Large intestine (tissue), 3 donors: ENCODE measurements at regions not wholly inside any gene's neighbourhood (a gene's known extent, or its start where the extent isn't known, plus 50 kb on each side); places are given as distances from the start of the nearest gene placed in this dataset.

Experiments used
- DNase-seq, 2 donors: peaks; one replicate each; pipeline versions ENCODE4 v3.0.0 to v3.0.0-alpha.2; 2013
- H3K27ac ChIP-seq: one replicate; pipeline ENCODE4 v1.5.1; 2013; ENCODE audit warnings: low read length
- H3K27me3 ChIP-seq: 2 replicates; pipeline ENCODE4 v1.6.1; 2013; ENCODE audit warnings: low read length; ENCODE audit not compliant: control insufficient read depth, insufficient read depth
- H3K36me3 ChIP-seq: 2 replicates; pipeline ENCODE4 v1.6.1; 2013; ENCODE audit warnings: low read length; ENCODE audit not compliant: control insufficient read depth, insufficient read depth
- H3K4me1 ChIP-seq: one replicate; pipeline ENCODE4 v1.6.1; 2013; ENCODE audit warnings: low read length; ENCODE audit not compliant: control insufficient read depth, insufficient read depth
- H3K4me3 ChIP-seq: one replicate; pipeline ENCODE4 v1.5.1; 2013; ENCODE audit warnings: low read length
- H3K9me3 ChIP-seq: one replicate; pipeline ENCODE4 v1.6.1; 2013; ENCODE audit warnings: mild to moderate bottlenecking, low read depth, low read length, moderate library complexity; ENCODE audit not compliant: control insufficient read depth
- WGBS: methylation state at CpG from one replicate; pipeline ENCODE4 v1.1.5; 2013; ENCODE audit warnings: low lambda C conversion rate; ENCODE audit not compliant: insufficient coverage; 5-methylcytosine and 5-hydroxymethylcytosine counted together

- 93% methylated on average over 3 of the region's 11 CpGs for WGBS
- H3K4me3 ChIP-seq: no peak overlapping the region
- DNase-seq: no peak
- H3K4me1 ChIP-seq: no peaks in the 10 kb centered on the region
- peaks cover 13% of the 10 kb centered on the region for H3K9me3 ChIP-seq
- H3K27me3 ChIP-seq: peaks cover 3% of the 10 kb centered on the region
- H3K36me3 ChIP-seq: no peaks in the 10 kb centered on the region
- no peak overlapping the region for H3K27ac ChIP-seq
These were observed 118.5 kb upstream of the SALL3 start for GRCh38 chr18:78861116-78861515.

- peaks cover 10% of the 10 kb centered on the region for H3K9me3 ChIP-seq
- no peaks in the 10 kb centered on the region for H3K36me3 ChIP-seq
- H3K4me1 ChIP-seq: no peaks in the 10 kb centered on the region
- WGBS: no CpG with 5 or more reads among the region's 7 CpGs
- no peak overlapping the region for H3K27ac ChIP-seq
- H3K4me3 ChIP-seq: no peak overlapping the region
- no peak for DNase-seq
- H3K27me3 ChIP-seq: peaks cover 5% of the 10 kb centered on the region
These were observed 117.9 kb upstream of the SALL3 start for GRCh38 chr18:78861706-78862105.

GRCh38 chr18:78862395-78862794 lies 117.2 kb upstream of the SALL3 start:
- no peak for DNase-seq
- Histone ChIP-seq H3K36me3 (no peaks in the 10 kb centered on the region), H3K27me3 (peaks cover 7% of the 10 kb centered on the region), H3K4me1 (no peaks in the 10 kb centered on the region), H3K4me3 (no peak overlapping the region), H3K27ac (no peak overlapping the region), H3K9me3 (peaks cover 5% of the 10 kb centered on the region)
- 100% methylated on average over 1 of the region's 9 CpGs for WGBS

GRCh38 chr18:78865056-78865598 lies 114.5 kb upstream of the SALL3 start:
- no peak for DNase-seq
- Histone ChIP-seq H3K9me3 (no peaks in the 10 kb centered on the region), H3K36me3 (no peaks in the 10 kb centered on the region), H3K27ac (no peak overlapping the region), H3K27me3 (peaks cover 18% of the 10 kb centered on the region), H3K4me3 (no peak overlapping the region), H3K4me1 (no peaks in the 10 kb centered on the region)
- 83% methylated on average over 2 of the region's 5 CpGs for WGBS

GRCh38 chr18:78865771-78866310 lies 113.8 kb upstream of the SALL3 start:
- Histone ChIP-seq H3K9me3 (no peaks in the 10 kb centered on the region), H3K4me1 (no peaks in the 10 kb centered on the region), H3K36me3 (no peaks in the 10 kb centered on the region), H3K27me3 (peaks cover 17% of the 10 kb centered on the region), H3K4me3 (no peak overlapping the region), H3K27ac (no peak overlapping the region)
- no peak for DNase-seq
- 83% methylated on average over 1 of the region's 14 CpGs for WGBS

- WGBS: 100% methylated on average over 1 of the region's 19 CpGs
- no peak overlapping the region for H3K4me3 ChIP-seq
- no peaks in the 10 kb centered on the region for H3K4me1 ChIP-seq
- H3K9me3 ChIP-seq: no peaks in the 10 kb centered on the region
- DNase-seq: no peak
- H3K27ac ChIP-seq: no peak overlapping the region
- no peaks in the 10 kb centered on the region for H3K36me3 ChIP-seq
- peaks cover 17% of the 10 kb centered on the region for H3K27me3 ChIP-seq
These were observed 112.5 kb upstream of the SALL3 start for GRCh38 chr18:78867131-78867530.

GRCh38 chr18:78868330-78869316 lies 111.0 kb upstream of the SALL3 start:
- Histone ChIP-seq H3K27me3 (peaks cover 17% of the 10 kb centered on the region), H3K4me1 (no peaks in the 10 kb centered on the region), H3K4me3 (no peak overlapping the region), H3K27ac (no peak overlapping the region), H3K36me3 (no peaks in the 10 kb centered on the region), H3K9me3 (no peaks in the 10 kb centered on the region)
- no peak for DNase-seq
- WGBS: 86% methylated on average over 1 of the region's 17 CpGs

GRCh38 chr18:78871618-78872017 lies 108.0 kb upstream of the SALL3 start:
- 64% methylated on average over 3 of the region's 3 CpGs for WGBS
- Histone ChIP-seq H3K27ac (no peak overlapping the region), H3K4me1 (no peaks in the 10 kb centered on the region), H3K9me3 (no peaks in the 10 kb centered on the region), H3K36me3 (no peaks in the 10 kb centered on the region), H3K27me3 (peaks cover 17% of the 10 kb centered on the region), H3K4me3 (no peak overlapping the region)
- DNase-seq: no peak

- H3K27ac ChIP-seq: no peak overlapping the region
- H3K4me3 ChIP-seq: no peak overlapping the region
- H3K9me3 ChIP-seq: no peaks in the 10 kb centered on the region
- no peaks in the 10 kb centered on the region for H3K4me1 ChIP-seq
- H3K27me3 ChIP-seq: peaks cover 2% of the 10 kb centered on the region
- no peaks in the 10 kb centered on the region for H3K36me3 ChIP-seq
- 100% methylated on average over 1 of the region's 6 CpGs for WGBS
- DNase-seq: no peak
These were observed 105.6 kb upstream of the SALL3 start for GRCh38 chr18:78873926-78874500.

- no peaks in the 10 kb centered on the region for H3K9me3 ChIP-seq
- H3K4me1 ChIP-seq: no peaks in the 10 kb centered on the region
- H3K27me3 ChIP-seq: no peaks in the 10 kb centered on the region
- H3K36me3 ChIP-seq: no peaks in the 10 kb centered on the region
- H3K4me3 ChIP-seq: no peak overlapping the region
- H3K27ac ChIP-seq: no peak overlapping the region
- no peak for DNase-seq
- WGBS: 67% methylated on average over 1 of the region's 11 CpGs
These were observed 104.4 kb upstream of the SALL3 start for GRCh38 chr18:78875016-78875777.
